Cerebellar nuclear complex (tissue), 1 donor: ENCODE measurements at regions not wholly inside any gene's neighbourhood (a gene's known extent, or its start where the extent isn't known, plus 50 kb on each side); places are given as distances from the start of the nearest gene placed in this dataset.
"Not testable (repeated sequence)": the region's sequence is repeated elsewhere in the genome, so short reads cannot be mapped to it uniquely, and the experiment has no call there.

Experiments used
- DNase-seq, 2 experiments: peaks; one replicate each; lab custom pipeline; 2025; lab: John Stamatoyannopoulos, UW

DNA sequence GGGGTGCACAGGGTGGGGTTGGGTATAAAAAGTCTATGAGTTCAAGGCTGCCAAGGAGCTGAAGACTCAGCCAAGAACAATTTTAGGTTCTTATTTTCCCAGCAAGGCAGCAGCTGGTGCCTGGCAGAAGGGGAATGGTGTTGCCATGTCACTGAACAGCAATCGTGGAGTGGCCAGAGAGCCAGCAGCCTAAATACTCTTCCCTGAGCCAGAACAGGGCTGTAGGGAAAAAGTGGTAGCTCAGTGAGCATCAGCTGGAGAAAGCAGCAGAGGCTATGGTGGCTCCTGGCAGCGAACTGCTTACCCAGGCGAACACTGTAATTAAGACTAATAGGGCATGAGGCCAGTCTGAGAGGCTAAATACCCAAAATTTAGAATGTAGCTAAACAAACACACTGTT is 334.9 kb downstream of the RMST start:
- DNase-seq, result no peak

DNA sequence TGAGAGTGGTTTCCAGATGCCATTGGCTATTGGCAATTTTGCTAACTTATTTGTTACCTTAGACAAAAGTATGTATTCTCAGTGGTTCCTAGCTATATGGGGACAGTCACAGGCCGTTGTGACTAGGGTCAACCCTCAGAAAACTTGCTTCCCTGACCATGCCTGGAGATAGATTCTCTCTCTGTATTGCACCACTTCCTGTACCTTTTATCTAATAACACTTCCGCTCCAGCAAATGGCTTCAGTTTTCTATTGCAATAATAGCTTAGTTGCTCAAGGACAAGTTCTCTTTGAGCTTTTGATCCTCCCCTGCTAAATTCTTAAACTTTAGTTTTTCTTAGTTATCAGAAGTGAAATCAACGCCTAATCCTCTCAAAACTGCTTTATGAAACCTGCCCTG is 338.0 kb downstream of the RMST start:
- no peak for DNase-seq

DNA sequence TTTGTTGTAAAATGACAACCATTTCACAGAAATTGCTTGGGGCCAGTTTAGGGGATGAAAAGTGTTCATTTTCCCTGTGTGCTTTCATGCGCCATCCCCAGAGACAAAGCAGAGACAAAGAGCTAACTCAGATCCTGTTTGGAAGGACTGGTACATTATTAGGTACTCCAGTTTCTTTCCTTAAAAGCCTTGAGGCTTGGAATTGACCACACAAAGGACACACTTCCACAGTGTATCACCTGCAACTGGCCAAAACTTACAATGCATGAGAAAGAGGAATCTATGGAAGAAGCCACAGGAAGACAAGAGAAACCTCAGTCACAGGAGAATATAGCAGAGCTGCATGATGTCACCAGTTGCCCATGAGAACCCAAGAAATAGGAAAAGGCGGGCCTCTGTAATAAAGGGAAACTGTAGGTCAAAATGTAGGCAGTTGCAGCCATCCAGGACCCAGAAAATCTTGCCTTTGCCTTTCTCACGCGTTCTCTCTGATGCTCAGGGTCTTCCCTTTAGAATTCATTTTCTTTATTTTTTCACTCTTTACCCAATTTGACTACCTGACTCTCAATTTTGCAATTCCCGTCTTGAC is 339.0 kb downstream of the RMST start:
- no peak for DNase-seq

DNA sequence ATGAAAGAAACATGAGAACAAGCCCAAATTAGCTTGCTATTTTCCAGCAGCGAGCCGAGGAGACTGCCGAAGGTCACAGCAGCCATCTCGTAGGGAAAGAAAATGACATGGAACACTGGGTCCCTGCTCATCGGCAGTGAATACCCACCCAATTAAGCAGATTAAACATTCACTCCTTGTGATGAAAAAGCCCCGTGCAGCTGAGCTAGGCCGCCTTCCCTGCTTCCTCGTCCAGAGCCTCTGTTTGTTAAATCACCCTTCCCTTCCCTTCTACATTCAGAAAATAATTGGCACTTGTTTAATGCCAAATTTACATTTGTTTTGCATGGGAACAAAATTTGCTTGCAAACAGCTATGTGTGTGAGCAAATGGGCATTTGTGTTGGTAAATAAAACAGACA is 342.5 kb downstream of the RMST start:
- DNase-seq, result no peak

DNA sequence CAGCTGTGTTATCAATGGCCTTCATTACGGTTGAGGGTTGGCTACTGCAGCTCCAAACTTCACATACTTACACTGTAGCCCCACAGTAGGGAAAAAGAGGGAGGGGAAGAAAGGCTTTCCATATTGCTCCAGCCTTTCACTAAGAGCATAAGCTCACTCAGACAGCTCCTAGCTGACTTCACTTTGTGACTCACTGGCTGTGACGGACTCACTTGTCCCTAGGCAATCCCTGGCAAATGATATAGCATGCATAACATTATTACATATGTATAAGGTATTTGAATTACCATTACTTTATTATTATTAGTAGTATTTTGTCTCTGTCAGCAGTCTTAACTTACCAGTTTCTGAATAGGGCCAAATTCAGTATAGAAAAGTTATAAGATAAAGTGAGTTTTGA is 350.7 kb downstream of the RMST start:
- no peak for DNase-seq

DNA sequence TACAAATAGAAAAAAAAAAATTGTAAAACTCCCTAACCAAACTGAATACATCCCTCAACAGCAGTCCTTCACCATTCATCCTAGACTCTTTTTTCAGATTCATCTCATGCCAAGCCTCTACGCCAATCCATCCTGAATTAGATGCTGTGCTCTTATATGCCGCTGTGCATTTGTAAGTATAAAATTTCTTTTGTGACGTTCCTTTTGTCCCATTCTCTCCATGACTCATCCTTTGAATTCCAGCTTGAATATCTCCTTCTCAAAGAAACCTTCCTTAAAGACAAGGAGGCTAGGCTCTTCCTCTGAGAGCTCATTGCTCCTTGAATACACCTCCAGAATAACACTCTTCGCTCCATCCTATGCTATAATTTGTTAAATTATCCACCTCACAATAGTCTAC is 359.2 kb downstream of the RMST start:
- no peak for DNase-seq

DNA sequence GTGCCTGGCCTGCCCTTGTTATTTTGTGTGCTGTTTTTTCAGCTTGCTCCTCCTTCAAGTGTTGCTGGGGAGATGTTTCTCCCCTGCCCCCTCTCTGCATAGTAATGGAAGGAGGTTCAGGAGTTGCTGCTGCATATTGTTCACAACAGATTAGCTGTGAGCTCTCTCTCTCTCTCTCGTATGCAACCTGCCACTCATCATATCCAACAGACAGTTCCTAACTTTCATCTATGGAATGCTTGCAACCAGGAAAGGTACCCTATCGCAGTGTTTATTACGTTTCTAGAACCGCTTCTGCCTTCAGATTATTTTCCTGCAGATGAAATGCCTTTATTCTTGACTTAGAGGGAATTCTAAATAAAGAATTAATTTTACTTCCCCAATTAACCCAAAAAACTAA is 372.9 kb downstream of the RMST start:
- no peak for DNase-seq

DNA sequence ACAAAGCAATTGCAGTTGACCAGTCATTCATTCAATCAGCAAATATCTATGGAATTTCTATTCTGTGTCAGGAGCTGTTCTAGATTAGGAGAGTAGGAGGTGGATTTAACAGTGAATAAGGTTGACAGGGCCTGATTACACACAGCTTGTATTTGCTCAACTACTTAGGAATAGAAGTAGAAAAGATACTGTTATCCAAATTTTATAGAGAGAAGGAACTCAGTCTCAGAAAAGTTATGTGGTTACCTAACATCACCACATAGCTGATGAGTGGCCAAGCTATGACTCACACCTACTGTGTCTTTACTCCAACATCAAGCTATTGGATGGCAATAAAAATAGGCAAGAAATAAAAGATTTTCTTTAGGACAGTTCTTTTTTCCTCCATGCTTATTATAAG is 374.8 kb downstream of the RMST start:
- DNase-seq, result no peak

DNA sequence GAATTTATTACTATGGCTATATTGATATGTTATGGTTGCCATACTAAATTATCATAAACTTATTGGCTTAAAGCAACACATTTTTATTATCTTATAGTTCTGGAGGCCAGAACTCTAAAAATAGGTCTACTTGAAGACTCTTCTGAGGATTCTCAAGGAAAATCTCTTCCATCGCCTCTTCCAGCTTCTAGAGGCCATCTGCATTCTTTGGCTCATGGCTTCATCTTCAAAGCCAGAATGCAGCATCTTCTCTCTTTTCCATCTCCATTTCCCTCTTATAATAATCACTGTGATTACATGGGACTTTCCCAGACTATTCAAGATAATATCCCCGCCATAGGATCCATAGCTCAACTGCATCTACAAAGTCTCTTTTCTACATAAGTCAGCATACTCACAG is 385.4 kb downstream of the RMST start:
- DNase-seq, result no peak

DNA sequence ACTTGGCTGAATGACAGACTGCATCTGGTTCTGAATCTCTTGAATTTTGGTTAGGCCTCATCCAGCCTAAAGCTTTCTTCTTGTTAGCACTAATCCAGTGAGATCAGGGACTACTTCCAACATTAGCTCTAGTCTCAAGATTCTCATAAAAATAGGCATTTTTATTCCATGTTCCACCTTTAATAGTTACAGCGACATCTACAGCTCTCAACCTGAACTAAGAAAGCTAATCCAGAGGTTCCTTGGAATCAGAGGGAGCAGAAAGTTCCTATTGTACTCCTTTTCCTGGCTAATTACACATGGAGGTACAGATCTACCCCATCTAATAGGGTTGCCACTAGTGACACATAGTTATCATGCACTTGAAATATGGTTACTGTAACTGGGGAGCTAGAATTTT is 391.9 kb downstream of the RMST start:
- DNase-seq, result no peak

DNA sequence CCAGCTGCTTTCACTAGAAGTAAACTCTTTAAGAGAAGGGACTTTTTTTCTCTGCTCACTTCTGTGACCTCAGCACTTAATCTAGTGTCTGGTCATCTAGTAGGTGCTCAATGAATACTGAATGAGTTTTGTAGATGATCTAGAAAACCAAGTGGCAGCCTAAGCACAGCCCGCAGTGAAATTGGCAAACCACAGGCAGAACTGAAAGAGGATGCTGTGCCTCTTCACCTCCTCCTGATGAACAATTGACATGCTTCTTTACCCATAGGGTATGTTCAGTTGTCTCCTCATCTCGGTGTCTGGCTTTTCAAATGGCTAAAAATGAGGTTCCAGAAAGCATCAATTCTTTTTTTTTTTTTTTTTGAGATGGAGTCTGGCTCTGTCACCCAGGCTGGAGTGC is 399.5 kb downstream of the RMST start:
- no peak for DNase-seq

DNA sequence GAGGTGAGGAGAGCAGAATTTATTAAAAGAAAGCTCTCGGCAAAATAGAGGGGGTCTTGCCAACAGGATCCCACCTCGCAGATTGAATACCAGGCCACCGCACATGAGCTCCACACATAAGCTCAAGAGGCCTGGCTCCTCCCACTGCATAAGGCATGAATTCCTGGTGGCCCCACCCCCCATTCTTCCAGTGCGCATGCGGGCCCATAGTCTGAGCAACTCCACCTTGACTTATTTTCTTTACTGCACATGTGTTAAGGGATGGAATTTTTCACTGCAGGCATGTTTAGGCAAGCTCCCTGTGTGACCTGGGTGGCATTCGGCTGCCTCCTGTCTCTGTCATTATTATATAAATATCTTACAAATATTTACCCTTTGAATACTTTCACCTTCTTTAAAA is 412.5 kb downstream of the RMST start:
- DNase-seq, result no peak

DNA sequence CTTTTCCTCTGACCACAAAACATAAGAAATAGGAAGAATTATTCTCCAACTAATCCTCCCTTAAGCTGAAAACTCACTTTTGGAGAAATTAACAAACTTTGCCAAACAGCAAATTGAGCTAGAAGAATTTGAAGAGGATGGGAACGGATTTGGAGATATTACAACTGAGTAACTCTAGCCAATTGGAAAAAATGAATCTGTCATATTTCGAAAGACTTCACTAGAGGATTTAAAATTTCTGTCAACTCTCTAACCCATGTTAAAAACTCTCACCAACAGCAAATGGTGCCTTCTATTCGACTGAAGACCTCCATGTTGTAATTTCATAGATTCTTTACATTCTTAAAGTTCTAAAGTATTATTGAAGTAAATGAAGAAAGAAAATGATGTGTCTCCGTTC is 414.2 kb downstream of the RMST start:
- DNase-seq, result no peak

DNA sequence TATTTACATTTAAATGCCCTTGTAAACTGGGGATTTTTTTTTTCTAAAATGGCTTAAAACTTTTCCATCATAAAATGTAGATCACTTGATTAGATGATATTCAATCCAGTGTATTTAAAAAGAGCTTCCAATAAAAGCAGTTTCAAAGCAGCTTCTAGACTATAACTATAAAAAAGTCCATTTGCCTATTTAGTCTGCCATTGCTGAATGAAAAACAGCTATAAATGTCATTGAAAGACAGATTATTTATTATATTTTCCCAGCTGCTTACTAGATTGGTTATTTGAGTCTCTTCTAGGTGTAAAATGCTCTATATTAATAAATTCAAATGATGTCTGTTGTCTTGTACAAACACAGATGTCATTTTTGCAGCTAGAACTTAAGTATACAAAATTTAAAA is 414.8 kb downstream of the RMST start:
- no peak for DNase-seq

DNA sequence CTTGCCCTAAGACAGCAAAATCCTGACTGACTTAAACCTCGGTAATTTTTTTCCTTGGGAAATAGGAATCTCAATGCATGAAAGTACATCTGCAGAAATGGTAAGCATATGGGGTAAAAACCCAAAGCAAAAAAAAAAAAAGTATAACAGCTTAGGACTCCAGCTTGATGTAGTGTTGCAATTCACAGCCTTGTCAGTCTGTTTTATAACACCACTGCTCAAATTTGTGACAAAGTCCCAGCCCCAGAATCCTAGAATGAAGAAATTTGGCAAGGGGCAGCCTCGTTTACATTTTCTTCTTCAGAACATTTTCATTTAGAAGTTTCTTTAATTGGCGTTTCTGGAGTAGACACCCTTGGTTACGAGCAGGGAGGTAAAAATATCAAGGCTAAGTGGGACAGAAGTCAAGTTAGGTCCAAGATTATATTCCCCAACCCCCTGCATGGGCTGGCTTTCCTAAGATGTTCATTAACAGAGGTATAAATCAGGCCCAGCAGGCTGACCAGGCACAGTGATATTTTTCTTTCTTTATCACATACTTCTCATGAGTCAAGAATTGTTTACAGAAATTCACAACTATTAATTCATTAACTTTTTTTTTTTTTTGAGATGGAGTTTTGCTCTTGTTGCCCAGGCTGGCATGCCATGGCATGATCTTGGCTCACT is 424.0 kb downstream of the RMST start:
- no peak for DNase-seq

DNA sequence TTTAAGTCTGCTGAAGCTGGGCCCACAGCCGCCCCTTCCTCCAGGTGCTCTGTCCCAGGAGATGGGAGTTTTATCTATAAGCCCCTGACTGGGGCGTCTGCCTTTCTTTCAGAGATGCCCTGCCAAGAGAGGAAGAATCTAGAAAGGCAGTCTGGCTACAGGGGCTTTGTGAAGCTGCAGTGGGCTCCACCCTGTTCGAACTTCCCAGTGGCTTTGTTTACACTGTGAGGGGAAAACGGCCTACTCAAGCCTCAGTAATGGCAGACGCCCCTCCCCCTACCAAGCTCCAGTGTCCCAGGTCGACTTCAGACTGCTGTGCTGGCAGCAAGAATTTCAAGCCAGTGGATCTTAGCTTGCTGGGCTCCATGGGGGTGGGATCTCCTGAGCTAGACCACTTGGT is 435.3 kb downstream of the RMST start:
- not testable (repeated sequence) for DNase-seq

DNA sequence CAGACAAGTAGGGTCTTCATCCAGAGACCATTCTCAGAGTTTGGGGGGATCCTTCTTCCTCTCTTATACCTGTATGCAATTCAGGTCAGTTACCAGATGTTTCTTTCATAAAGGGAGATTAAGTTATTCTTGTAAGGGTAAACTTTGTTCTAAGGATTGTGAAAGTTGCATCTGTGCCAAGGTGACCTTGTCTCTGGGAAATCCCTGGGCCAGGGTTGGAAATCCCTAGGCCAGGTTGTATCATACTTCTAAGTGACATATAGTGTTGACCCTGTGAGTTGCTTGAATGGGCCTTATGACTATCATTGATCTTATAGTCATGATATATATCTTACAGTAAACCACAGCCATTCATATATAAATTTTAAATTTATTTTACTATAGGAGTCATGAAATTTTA is 436.9 kb downstream of the RMST start:
- no peak for DNase-seq

DNA sequence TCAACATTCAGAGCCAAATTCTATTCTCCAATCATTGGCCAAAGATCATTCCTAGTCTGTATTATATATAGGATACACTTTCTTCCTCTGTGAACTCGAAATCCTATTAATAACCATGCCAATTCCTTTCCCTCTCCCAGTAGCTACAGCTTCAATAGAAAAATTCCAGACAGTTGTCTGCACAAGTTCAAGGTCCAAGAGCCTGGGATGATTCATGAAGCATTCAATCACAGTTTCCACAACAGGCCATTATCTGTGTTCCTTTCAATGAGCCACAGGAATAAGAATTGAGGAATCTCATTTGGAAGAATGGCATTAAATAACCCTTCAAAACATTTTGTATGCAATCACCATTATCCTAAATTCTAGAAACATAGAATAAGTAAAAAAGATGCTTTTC is 437.4 kb downstream of the RMST start:
- DNase-seq, result no peak

DNA sequence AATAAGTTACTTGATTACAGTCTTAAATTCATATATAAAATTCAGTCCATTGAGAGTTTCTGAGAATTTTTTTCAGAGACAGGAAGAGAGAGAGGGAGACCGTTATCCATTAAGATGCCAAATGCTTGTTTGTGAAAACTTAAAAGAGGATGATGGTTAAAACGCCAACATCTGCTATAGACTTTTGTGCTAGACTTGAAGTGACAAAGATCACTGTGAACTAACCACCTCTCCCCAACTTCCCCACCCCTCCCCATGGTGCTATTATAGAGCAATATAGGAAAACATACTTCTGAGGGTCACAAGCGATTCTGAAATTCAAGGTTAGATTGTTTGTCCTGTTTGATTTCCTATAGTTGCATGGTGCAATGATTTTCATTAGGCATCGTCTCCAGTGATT is 440.8 kb downstream of the RMST start:
- DNase-seq, result no peak

DNA sequence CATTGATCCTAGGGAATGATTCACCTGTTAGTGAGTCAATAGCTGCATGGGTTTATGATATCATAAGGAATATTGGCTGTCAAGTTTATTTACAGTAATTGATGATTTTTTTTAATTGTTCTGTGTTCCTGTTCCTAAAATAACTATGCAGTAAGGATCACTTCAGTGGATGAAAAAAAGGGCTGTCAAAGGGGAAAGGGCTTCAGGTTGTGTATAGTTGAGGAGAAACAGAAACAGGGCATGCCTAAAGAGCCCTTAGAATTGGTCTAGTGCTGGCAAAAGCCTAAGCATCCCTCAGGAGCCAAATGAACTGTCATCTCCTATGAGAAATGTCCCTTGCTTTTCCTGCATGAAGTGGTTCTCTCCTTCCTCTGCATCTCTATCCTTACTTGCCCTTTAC is 444.9 kb downstream of the RMST start:
- no peak for DNase-seq

DNA sequence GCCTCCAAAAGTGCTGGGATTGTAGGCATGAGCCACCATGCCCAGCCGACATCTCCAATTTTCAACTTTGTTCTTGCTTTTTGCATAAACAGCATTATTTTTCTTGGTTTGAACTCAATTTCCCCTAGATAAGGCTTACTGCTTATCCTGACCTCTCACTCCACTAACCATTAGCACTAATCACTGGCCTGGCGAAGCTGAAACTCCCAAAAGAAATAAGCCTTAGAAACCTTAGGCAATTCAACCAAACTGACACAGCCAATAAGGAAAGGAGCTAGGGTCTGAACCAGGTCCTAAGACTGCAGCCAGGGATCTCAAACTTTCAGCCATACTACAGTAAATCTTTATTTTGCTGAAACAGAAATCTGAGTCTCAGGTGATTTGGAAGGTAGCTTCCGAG is 448.0 kb downstream of the RMST start:
- no peak for DNase-seq

DNA sequence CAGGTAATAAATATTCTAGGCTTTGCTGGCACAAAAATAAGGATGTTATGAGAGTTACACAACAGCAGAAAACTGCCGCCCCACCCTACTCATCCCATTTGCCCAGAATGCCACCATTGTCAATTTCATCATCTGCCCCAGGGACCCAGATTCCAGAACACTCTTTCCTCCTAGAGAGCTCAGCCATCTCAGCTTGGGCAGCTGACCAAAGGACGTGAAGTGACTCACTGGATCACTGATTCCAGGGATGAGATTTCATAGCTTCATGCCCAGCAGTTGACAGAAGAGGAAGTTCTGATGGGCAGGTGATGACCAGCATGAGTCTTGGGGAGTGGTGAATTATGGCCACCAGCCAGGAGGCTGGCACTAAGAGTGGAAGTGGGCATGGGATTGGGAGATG is 450.3 kb downstream of the RMST start:
- DNase-seq, result no peak

DNA sequence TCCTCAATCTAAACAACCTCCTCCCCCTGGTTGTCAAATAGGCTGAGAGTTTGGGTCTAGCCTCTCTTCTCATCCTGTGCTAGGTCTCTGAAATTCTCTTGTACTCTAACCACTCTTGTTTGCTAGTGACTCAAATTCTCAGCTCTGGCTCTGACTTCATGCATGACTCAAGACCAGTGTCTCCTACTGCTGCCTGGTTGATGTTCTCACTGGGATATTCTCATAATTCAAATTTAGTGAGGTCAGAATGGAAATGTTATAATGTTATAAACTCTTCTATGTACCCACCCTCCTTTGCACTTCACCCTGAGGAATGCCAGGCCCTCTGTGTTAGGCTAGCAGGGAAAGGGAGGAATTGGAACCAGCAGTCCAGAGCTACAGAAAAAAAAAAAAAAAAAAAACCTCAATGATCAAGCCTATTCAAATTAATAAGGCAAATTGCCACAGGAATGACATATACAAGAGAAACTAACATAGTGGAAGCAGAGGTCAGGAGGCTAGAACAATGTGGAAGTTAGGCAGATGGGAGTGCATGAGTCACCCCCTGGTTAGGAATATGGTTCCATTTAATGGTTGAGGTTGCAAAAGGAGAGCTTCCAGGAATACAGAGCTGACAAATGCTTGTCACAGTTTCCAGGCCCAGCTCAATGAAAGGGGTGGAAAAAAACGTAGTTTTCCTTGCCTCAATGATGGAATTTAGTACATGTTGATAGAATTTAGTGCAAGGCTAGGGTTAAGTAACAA is 459.5 kb downstream of the RMST start:
- no peak for DNase-seq

DNA sequence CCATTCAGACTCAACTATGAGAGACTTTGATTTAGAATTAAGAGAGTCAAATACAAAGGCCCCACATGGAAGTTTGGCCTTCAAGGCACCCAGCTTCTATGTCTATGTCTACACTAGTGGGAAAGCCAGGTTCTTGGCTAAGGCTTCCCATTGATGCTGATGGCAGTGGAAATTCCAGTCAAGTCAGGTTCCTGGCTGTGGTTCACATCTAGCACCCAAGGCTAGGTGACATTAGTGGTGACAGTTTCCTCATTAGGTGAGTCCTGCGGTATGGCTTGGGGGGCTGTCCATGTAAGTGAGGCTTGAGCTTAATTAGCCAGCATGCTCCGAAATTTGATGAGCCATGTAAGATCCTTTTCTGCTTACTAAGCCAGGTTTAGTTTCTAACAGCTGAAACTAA is 460.9 kb downstream of the RMST start:
- no peak for DNase-seq
